HG03135 (cell line): ENCODE measurements at regions not wholly inside any gene's neighbourhood (a gene's known extent, or its start where the extent isn't known, plus 50 kb on each side); places are given as distances from the start of the nearest gene placed in this dataset.

Experiments used
- ATAC-seq: cut with Tn5 transposase; IDR thresholded peaks from one replicate; pipeline ENCODE4 v1.9.1; 2021; ENCODE audit warnings: mild to moderate bottlenecking, moderate library complexity; ENCODE audit not compliant: unreplicated experiment

- ATAC-seq, result no peak
These were observed 196.9 kb upstream of the RREB1 start for GRCh38 chr6:6910734-6911295.

GRCh38 chr6:6911391-6911790 is 196.4 kb upstream of the RREB1 start:
- no peak for ATAC-seq

- no peak for ATAC-seq
These were observed 194.7 kb upstream of the RREB1 start for GRCh38 chr6:6912817-6913744.

- no peak for ATAC-seq
These were observed 192.5 kb upstream of the RREB1 start for GRCh38 chr6:6915219-6915618.

DNA sequence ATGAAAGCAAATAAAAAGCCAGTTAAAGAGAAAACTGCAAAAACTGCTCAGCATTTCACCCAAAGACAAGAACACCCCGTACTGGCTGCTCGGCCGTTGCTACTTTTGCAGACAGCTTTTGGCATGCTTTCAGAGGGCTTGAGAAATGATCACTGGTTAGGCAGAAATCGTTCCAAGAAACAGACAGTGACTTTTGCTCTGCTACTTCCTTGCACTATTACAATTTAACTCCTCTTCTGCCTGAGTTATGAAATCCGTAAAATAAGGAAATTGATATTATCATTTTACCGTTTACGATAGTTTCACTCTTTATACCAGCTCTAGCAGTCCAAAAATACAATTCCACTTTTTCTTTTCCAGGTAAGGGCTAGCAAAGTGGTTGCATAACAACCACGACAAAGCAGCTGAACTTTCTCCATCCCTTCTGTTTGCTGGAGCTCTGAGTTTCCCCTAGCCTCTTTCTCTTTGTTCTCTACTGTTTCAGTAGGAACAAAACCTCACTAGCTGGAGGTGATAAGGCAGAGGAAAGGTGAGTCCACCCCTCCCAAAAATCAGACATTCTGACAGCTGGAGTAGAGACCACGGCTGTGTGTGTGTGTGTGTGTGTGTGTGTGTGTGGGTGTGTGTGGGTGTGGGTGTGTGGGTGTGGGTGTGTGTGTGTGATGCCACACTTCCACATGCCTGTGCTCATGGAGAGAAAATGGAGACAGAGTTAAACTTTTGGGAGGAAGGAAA is 191.8 kb upstream of the RREB1 start:
- ATAC-seq, result no peak

DNA sequence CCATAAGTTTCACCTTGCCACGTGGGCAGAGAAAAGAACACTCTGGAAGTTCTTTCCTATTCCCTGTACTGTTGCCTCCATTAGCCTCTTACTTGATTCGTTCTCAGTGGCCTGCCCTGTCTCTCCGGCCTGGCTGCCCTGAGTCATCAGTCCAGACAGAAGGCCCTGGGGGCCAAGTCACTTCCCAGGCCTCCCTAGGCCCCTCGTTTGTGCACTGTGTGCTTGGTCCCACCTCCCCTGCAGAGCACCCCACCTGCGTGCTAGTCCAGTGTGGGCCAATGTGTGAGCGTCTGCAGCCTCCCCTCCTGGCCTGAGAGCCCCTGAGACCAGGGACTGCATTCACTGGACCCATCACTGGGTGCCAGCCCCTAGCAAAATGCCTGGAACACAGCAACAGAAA is 191.2 kb upstream of the RREB1 start:
- ATAC-seq, result no peak

DNA sequence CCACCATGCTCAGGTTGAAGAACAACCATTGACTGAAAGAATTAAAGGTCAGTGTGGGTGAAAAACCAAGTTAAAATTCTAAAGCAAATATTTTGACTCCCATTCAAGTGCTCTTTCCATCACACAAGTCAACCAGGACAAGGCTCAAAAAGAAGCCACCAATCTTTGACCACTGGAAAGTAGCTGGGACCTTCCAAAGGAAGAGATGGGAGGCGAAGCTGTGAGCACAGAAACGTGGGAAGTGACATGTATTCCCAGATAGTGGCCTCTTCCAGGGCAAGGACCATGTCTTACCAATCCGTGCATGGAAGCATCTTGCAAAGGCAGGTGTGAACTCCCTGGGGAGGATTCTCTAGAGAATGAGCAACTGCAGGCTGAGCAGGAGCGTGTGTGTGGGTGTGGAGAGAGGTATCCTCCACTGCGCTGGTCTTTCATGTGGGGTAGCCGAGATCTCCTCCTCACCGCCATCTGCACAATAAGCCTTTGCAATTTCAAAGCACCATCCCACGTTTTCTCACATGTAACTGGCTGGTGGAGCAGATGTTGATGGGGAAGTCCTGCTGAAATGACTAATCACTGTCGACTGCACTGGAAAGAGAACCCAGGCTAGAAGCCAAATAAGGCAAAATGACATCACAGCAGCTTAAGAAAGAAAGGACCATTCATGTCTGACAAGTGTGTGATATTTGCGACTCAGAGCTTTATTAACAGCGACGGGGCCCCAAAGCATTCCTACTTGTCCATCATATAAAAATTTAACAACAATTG is 189.4 kb upstream of the RREB1 start:
- ATAC-seq, result peak; percentile 72

GRCh38 chr6:6919173-6919572 is 188.6 kb upstream of the RREB1 start:
- no peak for ATAC-seq

DNA sequence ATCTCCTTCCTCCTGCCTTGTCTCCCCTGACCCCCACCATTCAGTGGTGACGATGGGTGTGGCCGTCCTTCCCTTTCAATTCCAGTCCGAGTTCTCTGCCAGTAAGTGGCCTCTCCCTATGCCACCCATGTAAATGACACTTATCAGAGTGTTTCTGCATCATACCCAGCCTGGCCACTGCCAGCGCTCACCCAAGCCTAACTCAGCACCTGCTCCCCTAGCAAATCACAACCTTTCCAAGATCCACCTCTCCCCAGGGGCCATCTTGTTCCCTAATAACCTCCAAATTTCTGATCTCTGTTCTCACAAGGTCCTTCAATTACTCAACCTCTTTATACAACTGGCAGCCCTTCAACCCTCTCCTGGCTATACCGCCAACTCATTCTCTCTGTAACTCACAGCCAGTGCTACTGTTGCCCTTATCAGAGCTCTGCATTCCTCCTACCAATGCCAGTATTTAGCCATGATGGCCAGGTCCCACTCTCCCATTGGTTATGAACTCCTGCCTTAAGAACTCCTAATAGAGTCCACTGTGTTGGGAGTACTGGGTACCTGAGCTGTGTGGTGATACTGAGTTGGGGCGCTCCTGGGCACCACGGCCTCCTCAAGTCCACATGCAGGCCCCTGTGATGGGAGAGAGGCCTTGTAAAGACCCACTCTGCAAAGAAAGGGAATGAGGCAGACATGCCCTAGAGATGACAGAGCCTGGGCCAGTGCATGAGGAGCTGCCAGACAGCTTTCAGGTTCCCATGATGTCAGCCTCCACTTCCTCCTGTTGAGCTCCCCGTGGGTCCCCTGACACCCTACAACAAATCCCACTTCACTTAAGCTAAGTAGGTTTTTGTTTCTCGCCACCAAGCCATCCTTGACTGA is 187.4 kb upstream of the RREB1 start:
- ATAC-seq, result no peak

DNA sequence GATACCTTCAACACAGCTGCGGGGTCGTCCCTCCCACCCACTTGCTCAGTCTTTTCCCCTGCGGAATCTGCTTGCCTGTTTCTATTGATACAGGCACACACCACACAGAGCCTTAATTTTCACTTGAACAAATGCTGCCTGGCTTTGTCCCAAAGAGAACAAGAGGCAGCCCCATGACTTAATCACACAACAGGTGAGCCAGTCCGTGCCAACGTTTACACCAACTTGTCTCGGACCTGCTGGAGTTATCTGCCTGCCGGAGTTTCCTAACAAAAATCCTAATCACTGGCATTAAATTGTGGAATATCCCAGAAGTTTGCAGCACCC is 186.8 kb upstream of the RREB1 start:
- no peak for ATAC-seq

DNA sequence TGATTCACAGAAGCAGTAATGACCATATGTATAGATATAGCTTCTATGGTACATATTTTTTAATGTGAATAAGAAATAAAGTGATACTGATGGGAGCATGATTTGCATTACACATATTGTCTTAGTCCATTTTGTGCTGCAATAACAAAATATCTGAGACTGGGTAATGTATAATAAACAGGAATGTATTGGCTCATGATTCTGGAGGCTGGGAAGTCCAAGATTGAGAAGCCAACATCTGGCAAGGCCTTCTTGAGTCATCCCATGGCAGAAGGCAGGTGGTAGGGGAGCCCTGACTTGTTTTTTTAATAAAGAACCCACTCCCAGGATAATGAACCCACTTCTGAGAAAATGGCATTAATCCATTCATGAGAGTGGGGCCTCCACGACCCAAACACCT is 185.6 kb upstream of the RREB1 start:
- ATAC-seq, result no peak

- ATAC-seq, result no peak
These were observed 184.2 kb upstream of the RREB1 start for GRCh38 chr6:6923605-6924004.

GRCh38 chr6:6924708-6925107 is 183.1 kb upstream of the RREB1 start:
- no peak for ATAC-seq

DNA sequence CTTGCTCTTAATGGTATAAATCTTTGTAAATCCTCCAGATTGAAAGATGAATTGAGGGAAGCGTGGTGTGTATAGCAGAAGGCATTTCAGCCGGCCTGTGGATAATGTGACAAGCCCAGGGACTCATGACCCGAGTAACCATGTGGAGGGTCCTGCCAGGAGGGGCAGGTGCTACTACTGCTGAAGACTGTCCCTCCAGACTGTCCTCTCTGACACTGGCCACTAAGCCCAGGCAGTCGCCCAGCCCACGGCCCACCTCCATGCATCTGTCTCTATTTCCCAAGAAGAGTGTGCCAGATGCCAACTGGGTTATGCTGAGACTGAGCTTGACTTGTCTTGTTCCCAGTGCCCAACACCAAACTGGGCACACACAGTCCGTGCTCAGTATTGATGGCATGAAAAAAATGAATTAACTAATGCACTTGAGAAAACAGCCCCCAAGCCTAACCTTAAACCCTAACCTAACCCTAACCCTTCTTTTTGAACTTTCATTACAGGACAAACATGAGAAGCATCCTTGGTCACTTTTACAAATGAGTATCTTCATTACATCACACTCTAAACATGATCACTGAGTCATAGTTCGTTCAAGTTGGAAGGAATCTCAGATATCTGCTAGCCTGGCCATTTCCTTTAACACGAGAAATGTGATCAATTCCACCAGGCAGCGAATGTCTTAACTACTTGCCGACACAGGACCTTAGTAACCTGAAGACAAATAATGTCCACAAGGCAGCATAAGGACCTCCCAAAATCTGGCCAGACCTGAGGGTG is 182.2 kb upstream of the RREB1 start:
- no peak for ATAC-seq

DNA sequence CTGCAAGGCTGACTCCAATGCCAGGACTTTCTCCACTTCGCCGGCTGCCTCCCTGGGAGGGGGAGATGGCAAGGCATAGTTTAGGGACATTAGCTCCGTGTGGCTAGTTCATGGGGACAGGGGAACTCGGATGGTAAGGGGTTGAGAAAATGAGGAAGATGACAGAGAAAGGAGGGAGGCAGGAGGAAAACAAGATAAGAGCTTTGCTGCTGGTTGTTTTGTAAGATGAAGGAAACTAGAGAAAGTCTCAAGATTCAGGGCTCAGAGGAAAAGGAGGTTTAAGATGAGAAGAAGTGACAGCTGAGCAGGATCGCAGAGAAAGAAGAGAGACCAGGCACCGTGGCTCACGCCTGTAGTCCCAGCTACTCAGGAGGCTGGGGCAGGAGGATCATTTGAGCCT is 180.9 kb upstream of the RREB1 start:
- no peak for ATAC-seq

- ATAC-seq, result no peak
These were observed 180.0 kb upstream of the RREB1 start for GRCh38 chr6:6927521-6928361.

DNA sequence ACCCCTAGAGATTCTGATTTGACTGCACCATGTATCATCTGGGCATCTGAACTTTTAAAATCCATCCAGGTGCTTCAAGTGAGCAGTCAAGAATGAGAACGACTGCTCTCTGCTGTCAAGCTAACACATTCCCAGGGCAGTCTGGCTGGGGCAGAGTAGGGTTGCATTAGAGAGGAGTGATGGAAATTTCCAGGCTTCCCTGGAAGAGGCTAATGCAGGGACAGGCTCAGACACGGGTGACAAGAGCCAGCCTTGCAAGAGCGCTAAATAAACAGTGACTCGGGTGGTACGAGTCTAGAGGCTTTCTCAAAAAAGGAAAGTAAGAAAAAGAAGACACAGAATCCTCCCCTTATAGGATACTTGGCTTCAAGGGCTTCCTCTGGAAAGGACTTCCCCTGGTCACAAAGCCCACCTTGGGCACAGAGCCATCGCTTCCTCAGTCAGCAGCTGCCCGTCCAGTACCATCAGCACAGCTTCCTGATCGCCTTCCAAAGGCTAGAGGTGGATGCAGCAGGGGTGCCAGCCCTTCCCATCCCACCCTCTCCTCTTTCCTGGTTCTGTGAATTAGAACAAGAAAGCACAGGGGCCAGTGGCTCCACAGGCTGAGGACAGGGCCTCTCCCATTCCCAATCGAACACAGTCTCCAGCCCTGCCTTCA is 177.4 kb upstream of the RREB1 start:
- ATAC-seq, result no peak
